Subcutaneous abdominal adipose tissue (tissue), 5 donors: ENCODE measurements at regions not wholly inside any gene's neighbourhood (a gene's known extent, or its start where the extent isn't known, plus 50 kb on each side); places are given as distances from the start of the nearest gene placed in this dataset.
"Not testable (repeated sequence)": the region's sequence is repeated elsewhere in the genome, so short reads cannot be mapped to it uniquely, and the experiment has no call there.

ENCODE experiments used
- H3K27ac ChIP-seq: one replicate; pipeline ENCODE4 v1.7.0; 2013; ENCODE audit warnings: low read depth, mild to moderate bottlenecking, inconsistent platforms, low read length, moderate library complexity
- H3K27me3 ChIP-seq, 5 donors: one replicate each; pipeline ENCODE4 v1.7.0; 2013; ENCODE audit warnings: low read length in 5 of 5, inconsistent platforms in 1 of 5; ENCODE audit not compliant: control insufficient read depth in 5 of 5, insufficient read depth in 4 of 5
- H3K36me3 ChIP-seq, 5 donors: one replicate each; pipeline ENCODE4 v1.7.0; 2013; ENCODE audit warnings: low read length in 5 of 5; ENCODE audit not compliant: control insufficient read depth in 5 of 5, insufficient read depth in 5 of 5
- H3K4me1 ChIP-seq, 5 donors: one replicate each; pipeline ENCODE4 v1.7.0; 2013; ENCODE audit warnings: low read length in 5 of 5, mild to moderate bottlenecking in 3 of 5, moderate library complexity in 1 of 5; ENCODE audit not compliant: control insufficient read depth in 5 of 5, insufficient read depth in 5 of 5
- H3K4me3 ChIP-seq, 5 donors: one replicate each; pipeline ENCODE4 v1.7.0; 2013; ENCODE audit warnings: low read length in 5 of 5, low read depth in 1 of 5
- H3K9ac ChIP-seq, 5 donors: one replicate each; pipeline ENCODE4 v1.7.0; 2013; ENCODE audit warnings: low read length in 5 of 5, mild to moderate bottlenecking in 4 of 5, moderate library complexity in 3 of 5
- H3K9me3 ChIP-seq, 5 donors: one replicate each; pipeline ENCODE4 v1.7.0; 2013; ENCODE audit warnings: low read length in 5 of 5; ENCODE audit not compliant: control insufficient read depth in 5 of 5
- donor health status: healthy.
- donor health status: healthy.
- donor health status: healthy.
- donor health status: healthy.
- donor health status: healthy.

GRCh38 chr6:144551339-144551738 lies 266.2 kb downstream of the UTRN start:
- H3K27me3 ChIP-seq = no peaks in the 10 kb centered on the region
- no peak overlapping the region for H3K27ac ChIP-seq
- H3K4me3 ChIP-seq = no peak overlapping the region
- no peak overlapping the region for H3K9ac ChIP-seq
- H3K4me1 ChIP-seq = no peaks in the 10 kb centered on the region
- H3K9me3 ChIP-seq = no peaks in the 10 kb centered on the region
- H3K36me3 ChIP-seq = peaks cover 52 to 73% (median 55%) of the 10 kb centered on the region in 5 donors

- no peaks in the 10 kb centered on the region for H3K27me3 ChIP-seq
- no peaks in the 10 kb centered on the region for H3K4me1 ChIP-seq
- H3K4me3 ChIP-seq = no peak overlapping the region
- H3K27ac ChIP-seq = no peak overlapping the region
- no peaks in the 10 kb centered on the region for H3K9me3 ChIP-seq
- no peak overlapping the region for H3K9ac ChIP-seq
- H3K36me3 ChIP-seq = peaks cover 50 to 73% (median 62%) of the 10 kb centered on the region in 5 donors
Measured at GRCh38 chr6:144555066-144555465, 269.9 kb downstream of the UTRN start.

DNA sequence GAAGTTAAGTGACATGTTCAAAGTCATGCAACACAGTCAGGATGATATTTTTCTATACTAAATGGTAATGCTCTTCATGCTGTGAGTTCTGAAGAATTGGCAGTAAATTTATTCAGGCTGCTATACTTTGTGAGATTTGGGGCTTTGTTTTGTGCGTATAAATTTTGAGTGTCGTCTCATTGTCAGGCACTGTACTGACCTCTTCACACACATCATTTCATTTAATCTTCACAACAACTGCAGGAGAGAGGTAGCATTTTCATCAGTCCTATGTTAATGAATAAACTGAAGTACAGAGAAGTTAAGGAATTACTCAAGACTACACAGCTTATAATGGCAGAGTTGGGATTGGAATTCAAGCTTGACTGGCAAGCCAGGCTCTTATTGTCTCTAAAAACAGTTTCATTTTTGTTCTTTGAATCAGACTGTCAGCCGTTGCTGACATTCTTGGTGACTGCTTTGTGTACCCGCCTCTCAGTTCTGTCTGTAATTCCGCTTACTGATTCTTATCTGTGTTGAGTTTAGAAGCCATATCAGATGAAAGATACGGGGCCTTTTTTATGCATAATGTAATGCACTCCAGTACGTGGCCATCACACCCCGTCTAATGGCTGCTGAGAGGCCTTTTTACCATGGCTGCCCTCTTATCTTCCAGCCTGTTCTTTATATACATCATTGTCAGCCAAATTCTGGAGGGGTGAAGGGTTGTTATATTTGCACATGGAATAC lies 274.9 kb downstream of the UTRN start:
- Histone ChIP-seq H3K4me3 (no peak overlapping the region), H3K4me1 (no peaks in the 10 kb centered on the region), H3K27me3 (no peaks in the 10 kb centered on the region), H3K9me3 (no peaks in the 10 kb centered on the region), H3K36me3 (peaks cover 30 to 61% (median 38%) of the 10 kb centered on the region in 5 donors), H3K27ac (no peak overlapping the region), H3K9ac (no peak overlapping the region)

DNA sequence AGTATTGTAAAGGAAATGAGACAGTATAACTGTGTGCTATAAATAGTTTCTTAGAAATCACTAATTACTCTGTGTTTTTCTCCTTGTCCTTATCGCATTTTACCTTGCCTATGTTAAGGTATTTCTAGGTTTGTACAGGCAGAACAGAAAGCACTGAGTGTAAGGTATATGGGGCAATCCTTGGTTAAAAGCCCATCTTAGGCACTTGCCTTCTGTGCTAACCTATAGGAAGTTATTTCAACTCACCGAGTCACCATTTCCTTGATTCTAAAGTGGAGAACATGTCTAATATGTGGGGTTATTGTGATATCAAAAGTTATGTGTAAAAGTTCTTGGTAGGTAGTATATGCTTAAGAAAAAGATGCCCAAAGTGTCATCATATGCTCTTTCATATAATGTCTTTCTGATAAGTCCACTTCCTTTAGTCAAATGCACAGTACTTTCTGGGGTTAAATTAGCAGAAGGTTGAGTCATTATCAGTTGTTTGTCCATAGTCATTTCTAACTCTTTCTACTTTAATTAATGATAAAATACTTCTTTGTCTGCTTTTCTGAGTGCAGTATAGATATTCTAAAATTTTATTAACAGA lies 276.4 kb downstream of the UTRN start:
- no peaks in the 10 kb centered on the region for H3K27me3 ChIP-seq
- H3K9ac ChIP-seq = no peak overlapping the region
- peaks cover 22 to 59% (median 32%) of the 10 kb centered on the region in 5 donors for H3K36me3 ChIP-seq
- H3K9me3 ChIP-seq = no peaks in the 10 kb centered on the region
- peaks cover 0 to 3% (median 0%) of the 10 kb centered on the region in 5 donors for H3K4me1 ChIP-seq
- no peak overlapping the region for H3K4me3 ChIP-seq
- H3K27ac ChIP-seq = no peak overlapping the region

DNA sequence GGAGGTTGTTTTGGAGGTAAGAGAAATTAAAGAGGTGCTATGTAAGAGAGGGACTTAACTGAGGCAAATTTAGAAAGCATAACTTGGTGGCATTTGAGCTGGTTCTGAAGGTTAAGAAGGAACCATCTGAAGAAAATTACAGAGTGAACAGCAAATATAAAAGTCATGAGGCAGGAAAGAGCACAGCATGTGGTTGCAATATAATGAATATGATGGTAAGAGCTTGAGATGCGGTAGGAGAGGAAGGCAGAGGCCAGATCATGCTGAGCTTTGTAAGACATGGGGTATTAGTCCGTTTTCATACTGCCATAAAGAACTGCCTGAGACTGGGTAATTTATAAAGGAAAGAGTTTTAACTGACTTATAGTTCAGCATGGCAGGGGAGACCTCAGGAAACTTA lies 279.1 kb downstream of the UTRN start:
- H3K36me3 ChIP-seq = peaks cover 11 to 50% (median 19%) of the 10 kb centered on the region in 5 donors
- H3K9me3 ChIP-seq = no peaks in the 10 kb centered on the region
- no peak overlapping the region for H3K4me3 ChIP-seq
- H3K4me1 ChIP-seq = peaks cover 0 to 10% (median 0%) of the 10 kb centered on the region in 5 donors
- H3K27me3 ChIP-seq = no peaks in the 10 kb centered on the region
- H3K27ac ChIP-seq = no peak overlapping the region
- no peak overlapping the region for H3K9ac ChIP-seq

DNA sequence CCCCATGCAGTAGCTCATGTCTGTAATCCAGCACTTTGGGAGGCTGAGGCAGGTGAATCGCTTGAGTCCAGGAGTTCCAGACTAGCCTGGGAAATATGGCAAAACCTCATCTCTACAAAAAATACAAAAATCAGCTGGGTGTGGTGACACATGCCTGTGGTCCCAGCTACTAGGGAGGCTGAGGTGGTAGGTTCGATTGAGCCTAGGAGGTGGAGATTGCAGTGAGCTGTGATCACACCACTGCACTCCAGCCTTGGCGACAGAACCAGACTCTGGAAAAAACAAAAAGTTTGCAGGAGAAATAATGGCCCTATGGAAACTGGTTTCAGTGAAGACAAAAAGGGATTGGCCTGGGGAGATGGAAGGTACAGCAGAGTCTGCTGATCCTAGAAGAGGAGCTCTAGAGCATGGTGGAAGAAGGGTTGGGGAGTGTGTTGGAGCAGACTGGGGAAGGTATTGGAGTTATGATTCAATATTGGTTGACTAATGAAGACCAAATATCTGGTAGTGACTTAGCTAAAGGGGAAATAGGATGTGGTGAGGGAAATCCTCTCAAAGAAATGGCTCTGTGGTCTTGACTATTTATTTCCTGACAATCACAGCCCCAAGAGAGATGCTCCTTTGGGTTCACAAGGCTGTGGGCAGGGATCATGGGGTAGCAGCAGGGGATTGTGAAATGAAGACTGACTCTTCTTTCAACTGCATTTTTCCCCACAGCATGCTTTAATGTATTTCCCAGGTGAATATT lies 281.9 kb downstream of the UTRN start:
- Histone ChIP-seq H3K4me3 (no peak overlapping the region), H3K27me3 (no peaks in the 10 kb centered on the region), H3K4me1 (peaks cover 0 to 10% (median 0%) of the 10 kb centered on the region in 5 donors), H3K27ac (no peak overlapping the region), H3K9ac (no peak overlapping the region), H3K9me3 (no peaks in the 10 kb centered on the region), H3K36me3 (peaks cover 17 to 49% (median 26%) of the 10 kb centered on the region in 5 donors)

- Histone ChIP-seq H3K36me3 (peaks cover 15 to 44% (median 19%) of the 10 kb centered on the region in 5 donors), H3K4me1 (peaks cover 0 to 10% (median 0%) of the 10 kb centered on the region in 5 donors), H3K9me3 (no peaks in the 10 kb centered on the region), H3K4me3 (no peak overlapping the region), H3K27ac (no peak overlapping the region), H3K9ac (no peak overlapping the region), H3K27me3 (no peaks in the 10 kb centered on the region)
Measured at GRCh38 chr6:144568241-144568640, 283.1 kb downstream of the UTRN start.

GRCh38 chr6:144572541-144572940 lies 287.4 kb downstream of the UTRN start:
- H3K4me1 ChIP-seq, H3K27ac ChIP-seq, H3K4me3 ChIP-seq, H3K27me3 ChIP-seq, H3K9me3 ChIP-seq, H3K9ac ChIP-seq: not testable (repeated sequence)
- peaks cover 19 to 33% (median 19%) of the 10 kb centered on the region in 5 donors for H3K36me3 ChIP-seq

- H3K36me3 ChIP-seq = peaks cover 19 to 31% (median 25%) of the 10 kb centered on the region in 5 donors
- no peak overlapping the region for H3K27ac ChIP-seq
- H3K4me1 ChIP-seq = no peaks in the 10 kb centered on the region
- no peak overlapping the region for H3K9ac ChIP-seq
- no peaks in the 10 kb centered on the region for H3K9me3 ChIP-seq
- no peak overlapping the region for H3K4me3 ChIP-seq
- no peaks in the 10 kb centered on the region for H3K27me3 ChIP-seq
Measured at GRCh38 chr6:144574796-144575195, 289.7 kb downstream of the UTRN start.

DNA sequence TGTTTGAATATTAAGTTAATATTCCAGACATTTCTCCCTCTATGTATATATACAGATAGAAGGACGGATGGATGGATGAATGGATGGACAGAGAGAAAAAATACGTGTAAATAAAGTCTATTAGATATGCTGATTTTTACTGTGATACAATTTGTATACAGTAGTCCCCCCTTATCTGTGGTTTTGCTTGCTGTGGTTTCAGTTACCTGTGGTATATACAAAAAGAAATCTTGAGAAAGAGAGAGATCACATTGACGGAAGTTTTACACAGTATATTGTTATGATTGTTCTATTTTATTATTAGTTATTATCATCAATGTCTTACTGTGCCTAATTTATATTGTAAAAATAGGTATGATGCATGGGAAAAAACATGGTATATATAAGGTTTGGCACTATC lies 290.2 kb downstream of the UTRN start:
- no peaks in the 10 kb centered on the region for H3K9me3 ChIP-seq
- peaks cover 14 to 31% (median 26%) of the 10 kb centered on the region in 5 donors for H3K36me3 ChIP-seq
- H3K4me3 ChIP-seq = no peak overlapping the region
- no peak overlapping the region for H3K27ac ChIP-seq
- no peak overlapping the region for H3K9ac ChIP-seq
- H3K4me1 ChIP-seq = peaks cover 0 to 3% (median 0%) of the 10 kb centered on the region in 5 donors
- H3K27me3 ChIP-seq = no peaks in the 10 kb centered on the region
